Neuronal stem cell (in vitro differentiated cells): ENCODE measurements at regions not wholly inside any gene's neighbourhood (a gene's known extent, or its start where the extent isn't known, plus 50 kb on each side); places are given as distances from the start of the nearest gene placed in this dataset.

Source experiments
- DNase-seq: peaks from one replicate; pipeline ENCODE4 v3.0.0-alpha.2; 2013; ENCODE audit warnings: low spot score
- H2AFZ ChIP-seq: one replicate; pipeline ENCODE4 v1.6.1; 2013; ENCODE audit warnings: mild to moderate bottlenecking, low read length, inconsistent platforms
- H2AK5ac ChIP-seq: 2 replicates; pipeline ENCODE4 v1.6.1; 2013; ENCODE audit warnings: low read depth, mild to moderate bottlenecking, inconsistent platforms, low read length, moderate library complexity, mixed read lengths
- H2BK120ac ChIP-seq: 2 replicates; pipeline ENCODE4 v1.6.1; 2013; ENCODE audit warnings: low read depth, mild to moderate bottlenecking, inconsistent platforms, low read length, moderate library complexity, mixed read lengths
- H2BK12ac ChIP-seq: one replicate; pipeline ENCODE4 v1.6.1; 2013; ENCODE audit warnings: low read length, inconsistent platforms
- H2BK15ac ChIP-seq: 2 replicates; pipeline ENCODE4 v1.6.1; 2013; ENCODE audit warnings: mild to moderate bottlenecking, low read length, inconsistent platforms, mixed read lengths
- H2BK5ac ChIP-seq: one replicate; pipeline ENCODE4 v1.6.1; 2013; ENCODE audit warnings: inconsistent platforms, mild to moderate bottlenecking, low read length, moderate library complexity
- H3K14ac ChIP-seq: one replicate; pipeline ENCODE4 v1.6.1; 2013; ENCODE audit warnings: low read length, inconsistent platforms
- H3K18ac ChIP-seq: 2 replicates; pipeline ENCODE4 v1.6.1; 2013; ENCODE audit warnings: low read length, inconsistent platforms
- H3K23ac ChIP-seq: 2 replicates; pipeline ENCODE4 v1.6.1; 2013; ENCODE audit warnings: low read depth, mild to moderate bottlenecking, mixed read lengths, low read length, inconsistent platforms; ENCODE audit not compliant: poor library complexity
- H3K27ac ChIP-seq: replicated peaks from 3 replicates; pipeline ENCODE4 v1.5.1; 2013; ENCODE audit warnings: low read length, inconsistent platforms
- H3K27me3 ChIP-seq, 3 experiments: 2 replicates each; pipeline ENCODE4 v1.6.1; 2013; ENCODE audit warnings: low read length in 3 of 3, mild to moderate bottlenecking in 2 of 3, inconsistent platforms in 1 of 3, low read depth in 1 of 3, mixed read lengths in 1 of 3, moderate library complexity in 1 of 3; ENCODE audit not compliant: control insufficient read depth in 3 of 3, insufficient read depth in 3 of 3
- H3K36me3 ChIP-seq, 2 donors: replicated peaks in 1 of 2; 2 replicates each; pipeline ENCODE4 v1.6.1; 2013; ENCODE audit warnings: low read length in 2 of 2; ENCODE audit not compliant: control insufficient read depth in 2 of 2, insufficient read depth in 2 of 2
- H3K4ac ChIP-seq: 2 replicates; pipeline ENCODE4 v1.6.1; 2013; ENCODE audit warnings: inconsistent platforms, mild to moderate bottlenecking, low read length, moderate library complexity
- H3K4me1 ChIP-seq, 2 donors: 1 replicate in 1 of 2; 2 replicates in 1 of 2; pipeline ENCODE4 v1.6.1; 2013; ENCODE audit warnings: low read length in 2 of 2, low read depth in 1 of 2; ENCODE audit not compliant: control insufficient read depth in 2 of 2, insufficient read depth in 1 of 2
- H3K4me2 ChIP-seq: one replicate; pipeline ENCODE4 v1.6.1; 2013; ENCODE audit warnings: mild to moderate bottlenecking, low read length, inconsistent platforms; ENCODE audit not compliant: insufficient read depth, poor library complexity, severe bottlenecking
- H3K4me3 ChIP-seq, 2 donors: 2 replicates each; pipeline ENCODE4 v1.5.1; 2013; ENCODE audit warnings: low read length in 2 of 2, mild to moderate bottlenecking in 2 of 2, inconsistent platforms in 1 of 2, moderate library complexity in 1 of 2
- H3K79me1 ChIP-seq: one replicate; pipeline ENCODE4 v1.6.1; 2013; ENCODE audit warnings: low read depth, mild to moderate bottlenecking, inconsistent platforms, low read length, moderate library complexity
- H3K9ac ChIP-seq: one replicate; pipeline ENCODE4 v1.6.1; 2013; ENCODE audit warnings: mild to moderate bottlenecking, low read depth, low read length, inconsistent platforms; ENCODE audit not compliant: poor library complexity
- H3K9me3 ChIP-seq, 2 donors: replicated peaks in 1 of 2; 2 replicates each; pipeline versions ENCODE3 to v1.6.1; 2013; ENCODE audit warnings: low read length in 2 of 2, mild to moderate bottlenecking in 2 of 2, inconsistent platforms in 1 of 2, low read depth in 1 of 2, mixed read lengths in 1 of 2, moderate library complexity in 1 of 2; ENCODE audit not compliant: control insufficient read depth in 2 of 2, insufficient read depth in 1 of 2
- H4K8ac ChIP-seq: one replicate; pipeline ENCODE4 v1.6.1; 2013; ENCODE audit warnings: low read depth, mild to moderate bottlenecking, inconsistent platforms, low read length, moderate library complexity
- H4K91ac ChIP-seq: one replicate; pipeline ENCODE4 v1.6.1; 2013; ENCODE audit warnings: low read length, low read depth, mild to moderate bottlenecking, inconsistent platforms; ENCODE audit not compliant: poor library complexity
- WGBS, 2 donors: extraction: QIAGEN DNeasy Blood & Tissue Kit; methylation state at CpG; one replicate each; pipeline ENCODE4 v1.1.7; 2013; ENCODE audit warnings: missing lambda C conversion rate in 2 of 2, mixed read lengths in 1 of 2; ENCODE audit not compliant: insufficient read length in 2 of 2, insufficient replicate concordance in 1 of 2; ENCODE audit errors: extremely low coverage in 2 of 2; 5-methylcytosine and 5-hydroxymethylcytosine counted together

- no peak overlapping the region for H4K91ac ChIP-seq
- no peak overlapping the region for H2AK5ac ChIP-seq
- no peak for DNase-seq
- no peak overlapping the region for H2BK15ac ChIP-seq
- H3K36me3 ChIP-seq: no peaks in the 10 kb centered on the region
- no peaks in the 10 kb centered on the region for H3K79me1 ChIP-seq
- H3K14ac ChIP-seq: no peak overlapping the region
- H2BK120ac ChIP-seq: no peak overlapping the region
- H3K4ac ChIP-seq: no peak overlapping the region
- no peak overlapping the region for H3K9ac ChIP-seq
- no peak overlapping the region for H2BK12ac ChIP-seq
- H3K18ac ChIP-seq: no peak overlapping the region
- no peak overlapping the region for H2AFZ ChIP-seq
- H3K27me3 ChIP-seq: peaks cover 0 to 7% (median 0%) of the 10 kb centered on the region in 3 experiments
- H3K4me3 ChIP-seq: no peak overlapping the region
- H3K4me2 ChIP-seq: no peak overlapping the region
- no peak overlapping the region for H2BK5ac ChIP-seq
- no peak overlapping the region for H3K27ac ChIP-seq
- no CpG with 5 or more reads among the region's 2 CpGs for WGBS, 2 donors
- no peaks in the 10 kb centered on the region for H3K9me3 ChIP-seq
- no peak overlapping the region for H4K8ac ChIP-seq
- no peaks in the 10 kb centered on the region for H3K4me1 ChIP-seq
- H3K23ac ChIP-seq: no peak overlapping the region
Measured at GRCh38 chr9:33714989-33715388, 80.4 kb upstream of the PRSS3 start.

DNA sequence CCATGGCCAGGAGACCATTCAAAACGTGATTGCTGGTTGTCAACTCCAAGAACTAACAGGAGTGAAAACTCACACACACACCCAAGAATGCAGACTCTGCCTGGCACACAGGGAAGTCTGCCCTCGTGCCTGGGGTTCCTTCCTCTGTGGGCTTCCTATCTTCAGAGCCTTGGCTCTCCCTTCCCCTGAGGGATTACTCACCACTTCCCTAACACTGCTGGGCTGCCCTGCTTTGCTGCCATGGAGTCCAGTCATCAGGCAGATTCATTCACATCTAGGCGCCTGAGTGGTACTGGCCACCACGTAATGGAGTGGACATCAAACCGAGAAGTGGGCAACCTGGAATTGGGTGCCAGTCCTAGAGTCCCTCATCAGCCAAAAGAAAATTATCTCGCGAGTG lies 76.4 kb upstream of the PRSS3 start:
- no peak overlapping the region for H2AK5ac ChIP-seq
- H2BK5ac ChIP-seq: no peak overlapping the region
- H3K36me3 ChIP-seq: no peaks in the 10 kb centered on the region
- no peak overlapping the region for H3K4me3 ChIP-seq
- H3K27ac ChIP-seq: no peak overlapping the region
- no CpG with 5 or more reads among the region's 7 CpGs for WGBS, 2 donors
- no peak overlapping the region for H3K9ac ChIP-seq
- H2BK120ac ChIP-seq: no peak overlapping the region
- no peak overlapping the region for H3K23ac ChIP-seq
- no peak overlapping the region for H2BK15ac ChIP-seq
- H3K9me3 ChIP-seq: no peaks in the 10 kb centered on the region
- H3K79me1 ChIP-seq: peaks cover 2% of the 10 kb centered on the region
- no peak overlapping the region for H3K4ac ChIP-seq
- no peak overlapping the region for H2BK12ac ChIP-seq
- no peak overlapping the region for H2AFZ ChIP-seq
- no peak overlapping the region for H3K18ac ChIP-seq
- H3K4me2 ChIP-seq: no peak overlapping the region
- no peak overlapping the region for H4K8ac ChIP-seq
- H3K27me3 ChIP-seq: peaks cover 0 to 14% (median 0%) of the 10 kb centered on the region in 3 experiments
- H3K4me1 ChIP-seq: peaks cover 0 to 2% of the 10 kb centered on the region in 2 donors
- H4K91ac ChIP-seq: no peak overlapping the region
- DNase-seq: no peak
- H3K14ac ChIP-seq: no peak overlapping the region

- Histone ChIP-seq H3K4me2 (peak overlapping the region; percentile 19), H3K4me3 (no peak overlapping the region), H3K14ac (no peak overlapping the region), H2BK120ac (no peak overlapping the region), H3K27me3 (peaks cover 0 to 14% (median 0%) of the 10 kb centered on the region in 3 experiments), H3K36me3 (no peaks in the 10 kb centered on the region), H4K8ac (no peak overlapping the region), H2AFZ (peak overlapping the region; percentile 48), H2BK12ac (no peak overlapping the region), H3K23ac (no peak overlapping the region), H3K9me3 (no peaks in the 10 kb centered on the region), H3K9ac (no peak overlapping the region), H4K91ac (no peak overlapping the region), H2BK15ac (no peak overlapping the region), H2BK5ac (no peak overlapping the region), H3K27ac (no peak overlapping the region), H2AK5ac (no peak overlapping the region), H3K4me1 (peaks cover 0 to 2% of the 10 kb centered on the region in 2 donors), H3K4ac (no peak overlapping the region), H3K18ac (no peak overlapping the region), H3K79me1 (peaks cover 2% of the 10 kb centered on the region)
- peak; percentile 20 for DNase-seq
- WGBS, 2 donors: no CpG with 5 or more reads among the region's 19 CpGs
Measured at GRCh38 chr9:33719581-33720374, 75.6 kb upstream of the PRSS3 start.

GRCh38 chr9:33721674-33722358 lies 73.5 kb upstream of the PRSS3 start:
- Histone ChIP-seq H2BK15ac (no peak overlapping the region), H3K27me3 (peaks cover 0 to 14% (median 0%) of the 10 kb centered on the region in 3 experiments)
- DNase-seq: peak; percentile 86

More at GRCh38 chr9:33721674-33722358, 73.5 kb upstream of the PRSS3 start:
- H2BK5ac ChIP-seq: no peak overlapping the region
- H2BK120ac ChIP-seq: no peak overlapping the region
- H3K4me3 ChIP-seq: no peak overlapping the region
- H3K9ac ChIP-seq: no peak overlapping the region
- no peak overlapping the region for H3K4ac ChIP-seq
- H4K8ac ChIP-seq: no peak overlapping the region
- H4K91ac ChIP-seq: no peak overlapping the region
- H3K4me1 ChIP-seq: peaks cover 0 to 2% of the 10 kb centered on the region in 2 donors
- H3K4me2 ChIP-seq: no peak overlapping the region
- H3K79me1 ChIP-seq: peaks cover 2% of the 10 kb centered on the region
- H3K23ac ChIP-seq: no peak overlapping the region
- no peaks in the 10 kb centered on the region for H3K36me3 ChIP-seq
- no peaks in the 10 kb centered on the region for H3K9me3 ChIP-seq
- WGBS, 2 donors: no CpG with 5 or more reads among the region's 32 CpGs
- H3K27ac ChIP-seq: no peak overlapping the region
- peak overlapping the region; percentile 92 for H2AFZ ChIP-seq
- H2BK12ac ChIP-seq: no peak overlapping the region
- H3K18ac ChIP-seq: no peak overlapping the region
- H3K14ac ChIP-seq: no peak overlapping the region
- H2AK5ac ChIP-seq: no peak overlapping the region
